Gastroesophageal sphincter (tissue), 3 donors: ENCODE measurements at regions not wholly inside any gene's neighbourhood (a gene's known extent, or its start where the extent isn't known, plus 50 kb on each side); places are given as distances from the start of the nearest gene placed in this dataset.

Source experiments
- CTCF ChIP-seq, 4 experiments: fragments of 200-600 bp in 2 of 4; fragments of 450-650 bp in 2 of 4; sonication (generic) in 1 of 4; IDR thresholded peaks; one replicate each; pipeline ENCODE4 v1.5.1; 2017 to 2019; ENCODE audit warnings: antibody characterized with exemption in 4 of 4, mild to moderate bottlenecking in 2 of 4, moderate library complexity in 2 of 4
- EP300 ChIP-seq: sonication (generic); formaldehyde crosslinking; IDR thresholded peaks from one replicate; pipeline ENCODE4 v1.6.1; 2017; ENCODE audit warnings: antibody characterized with exemption, mild to moderate bottlenecking
- POLR2A ChIP-seq, 2 donors: fragments of 450-650 bp; IDR thresholded peaks; one replicate each; pipeline ENCODE4 v1.6.1; 2017; ENCODE audit warnings: antibody characterized with exemption in 2 of 2, mild to moderate bottlenecking in 2 of 2, moderate library complexity in 1 of 2
- POLR2AphosphoS5 ChIP-seq: sonication (generic); formaldehyde crosslinking; IDR thresholded peaks from one replicate; pipeline ENCODE4 v1.6.1; 2017; ENCODE audit warnings: antibody characterized with exemption

GRCh38 chr9:134251296-134252069, 74.8 kb upstream of the RXRA start:
- TF ChIP-seq CTCF (IDR thresholded peaks at IDR 0.05) (no peak), EP300 (no peak), POLR2A (IDR thresholded peaks at IDR 0.05) (no peak), POLR2AphosphoS5 (no peak)
